Islet precursor cell (in vitro differentiated cells): ENCODE measurements at regions not wholly inside any gene's neighbourhood (a gene's known extent, or its start where the extent isn't known, plus 50 kb on each side); places are given as distances from the start of the nearest gene placed in this dataset.
A peak's percentile ranks its signal among the peaks of the same experiment; 100 is the strongest.

Experiments used
- DNase-seq: peaks from one replicate; pipeline ENCODE4 v3.0.0-alpha.2; 2018

GRCh38 chr13:34129436-34129835 is 311.5 kb downstream of the RFC3 start:
- no peak for DNase-seq

- no peak for DNase-seq
Observed at GRCh38 chr13:34137200-34137599, 319.3 kb downstream of the RFC3 start.

GRCh38 chr13:34139660-34140227 is 321.8 kb downstream of the RFC3 start:
- no peak for DNase-seq

- no peak for DNase-seq
Observed at GRCh38 chr13:34143637-34144036, 325.7 kb downstream of the RFC3 start.

- DNase-seq: no peak
Observed at GRCh38 chr13:34144142-34144541, 326.2 kb downstream of the RFC3 start.

GRCh38 chr13:34145061-34145460 is 327.1 kb downstream of the RFC3 start:
- DNase-seq: no peak

- no peak for DNase-seq
Observed at GRCh38 chr13:34148359-34148758, 330.4 kb downstream of the RFC3 start.

- DNase-seq: no peak
Observed at GRCh38 chr13:34151885-34152284, 333.9 kb downstream of the RFC3 start.

- DNase-seq: no peak
Observed at GRCh38 chr13:34152409-34152808, 334.5 kb downstream of the RFC3 start.

- DNase-seq: no peak
Observed at GRCh38 chr13:34152996-34153395, 335.0 kb downstream of the RFC3 start.

GRCh38 chr13:34153428-34154180 is 335.7 kb downstream of the RFC3 start:
- no peak for DNase-seq

- DNase-seq: peak; percentile 73
Observed at GRCh38 chr13:34155931-34156607, 338.1 kb downstream of the RFC3 start.

GRCh38 chr13:34156841-34157365 is 339.0 kb downstream of the RFC3 start:
- DNase-seq: peak; percentile 97

GRCh38 chr13:34159946-34160345 is 342.0 kb downstream of the RFC3 start:
- no peak for DNase-seq

GRCh38 chr13:34161931-34162543 is 344.1 kb downstream of the RFC3 start:
- DNase-seq: no peak

GRCh38 chr13:34162544-34162933 is 344.6 kb downstream of the RFC3 start:
- no peak for DNase-seq

- peak; percentile 82 for DNase-seq
Observed at GRCh38 chr13:34164582-34164981, 346.6 kb downstream of the RFC3 start.

- DNase-seq: no peak
Observed at GRCh38 chr13:34165158-34165557, 347.2 kb downstream of the RFC3 start.

GRCh38 chr13:34166406-34166805 is 348.5 kb downstream of the RFC3 start:
- no peak for DNase-seq

- DNase-seq: no peak
Observed at GRCh38 chr13:34167347-34167746, 349.4 kb downstream of the RFC3 start.

- DNase-seq: no peak
Observed at GRCh38 chr13:34172048-34172447, 354.1 kb downstream of the RFC3 start.

GRCh38 chr13:34174671-34175145 is 356.8 kb downstream of the RFC3 start:
- no peak for DNase-seq

- no peak for DNase-seq
Observed at GRCh38 chr13:34175551-34175950, 357.6 kb downstream of the RFC3 start.
